HL-60 (cell line): ENCODE measurements at regions not wholly inside any gene's neighbourhood (a gene's known extent, or its start where the extent isn't known, plus 50 kb on each side); places are given as distances from the start of the nearest gene placed in this dataset.

Source experiments
- TF ChIP-seq, protein P1 (sequence below): IDR thresholded peaks from one replicate; pipeline ENCODE4 v1.5.1; 2011; ENCODE audit warnings: low read length, control low read depth, inconsistent platforms; ENCODE audit not compliant: insufficient read depth
- TF ChIP-seq, protein P2 (sequence below): IDR thresholded peaks from 2 replicates; pipeline ENCODE4 v1.6.1; 2012; ENCODE audit warnings: low read depth; ENCODE audit not compliant: insufficient replicate concordance

DNA sequence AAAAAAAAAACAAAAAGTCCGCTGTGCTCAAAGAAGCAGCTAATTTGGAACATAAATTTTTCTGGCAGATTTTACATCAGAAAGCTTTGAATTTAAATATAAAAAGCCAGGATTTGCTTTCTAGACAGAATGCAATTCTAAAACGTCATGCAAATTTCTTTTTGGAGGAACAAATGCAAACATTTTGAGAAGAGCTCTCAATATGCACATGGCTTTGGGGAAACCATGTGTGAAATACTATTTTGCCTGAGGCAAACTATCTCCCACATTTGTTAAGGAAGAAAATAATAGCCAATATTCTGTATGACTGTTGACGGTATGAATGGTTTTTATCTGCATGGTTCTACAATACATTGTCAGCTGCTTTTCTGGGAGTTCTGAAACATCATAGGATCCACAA is 320.0 kb upstream of the PSMD7 start:
- TF ChIP-seq, protein P1, sequence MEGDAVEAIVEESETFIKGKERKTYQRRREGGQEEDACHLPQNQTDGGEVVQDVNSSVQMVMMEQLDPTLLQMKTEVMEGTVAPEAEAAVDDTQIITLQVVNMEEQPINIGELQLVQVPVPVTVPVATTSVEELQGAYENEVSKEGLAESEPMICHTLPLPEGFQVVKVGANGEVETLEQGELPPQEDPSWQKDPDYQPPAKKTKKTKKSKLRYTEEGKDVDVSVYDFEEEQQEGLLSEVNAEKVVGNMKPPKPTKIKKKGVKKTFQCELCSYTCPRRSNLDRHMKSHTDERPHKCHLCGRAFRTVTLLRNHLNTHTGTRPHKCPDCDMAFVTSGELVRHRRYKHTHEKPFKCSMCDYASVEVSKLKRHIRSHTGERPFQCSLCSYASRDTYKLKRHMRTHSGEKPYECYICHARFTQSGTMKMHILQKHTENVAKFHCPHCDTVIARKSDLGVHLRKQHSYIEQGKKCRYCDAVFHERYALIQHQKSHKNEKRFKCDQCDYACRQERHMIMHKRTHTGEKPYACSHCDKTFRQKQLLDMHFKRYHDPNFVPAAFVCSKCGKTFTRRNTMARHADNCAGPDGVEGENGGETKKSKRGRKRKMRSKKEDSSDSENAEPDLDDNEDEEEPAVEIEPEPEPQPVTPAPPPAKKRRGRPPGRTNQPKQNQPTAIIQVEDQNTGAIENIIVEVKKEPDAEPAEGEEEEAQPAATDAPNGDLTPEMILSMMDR, result no peak
- TF ChIP-seq, protein P2, sequence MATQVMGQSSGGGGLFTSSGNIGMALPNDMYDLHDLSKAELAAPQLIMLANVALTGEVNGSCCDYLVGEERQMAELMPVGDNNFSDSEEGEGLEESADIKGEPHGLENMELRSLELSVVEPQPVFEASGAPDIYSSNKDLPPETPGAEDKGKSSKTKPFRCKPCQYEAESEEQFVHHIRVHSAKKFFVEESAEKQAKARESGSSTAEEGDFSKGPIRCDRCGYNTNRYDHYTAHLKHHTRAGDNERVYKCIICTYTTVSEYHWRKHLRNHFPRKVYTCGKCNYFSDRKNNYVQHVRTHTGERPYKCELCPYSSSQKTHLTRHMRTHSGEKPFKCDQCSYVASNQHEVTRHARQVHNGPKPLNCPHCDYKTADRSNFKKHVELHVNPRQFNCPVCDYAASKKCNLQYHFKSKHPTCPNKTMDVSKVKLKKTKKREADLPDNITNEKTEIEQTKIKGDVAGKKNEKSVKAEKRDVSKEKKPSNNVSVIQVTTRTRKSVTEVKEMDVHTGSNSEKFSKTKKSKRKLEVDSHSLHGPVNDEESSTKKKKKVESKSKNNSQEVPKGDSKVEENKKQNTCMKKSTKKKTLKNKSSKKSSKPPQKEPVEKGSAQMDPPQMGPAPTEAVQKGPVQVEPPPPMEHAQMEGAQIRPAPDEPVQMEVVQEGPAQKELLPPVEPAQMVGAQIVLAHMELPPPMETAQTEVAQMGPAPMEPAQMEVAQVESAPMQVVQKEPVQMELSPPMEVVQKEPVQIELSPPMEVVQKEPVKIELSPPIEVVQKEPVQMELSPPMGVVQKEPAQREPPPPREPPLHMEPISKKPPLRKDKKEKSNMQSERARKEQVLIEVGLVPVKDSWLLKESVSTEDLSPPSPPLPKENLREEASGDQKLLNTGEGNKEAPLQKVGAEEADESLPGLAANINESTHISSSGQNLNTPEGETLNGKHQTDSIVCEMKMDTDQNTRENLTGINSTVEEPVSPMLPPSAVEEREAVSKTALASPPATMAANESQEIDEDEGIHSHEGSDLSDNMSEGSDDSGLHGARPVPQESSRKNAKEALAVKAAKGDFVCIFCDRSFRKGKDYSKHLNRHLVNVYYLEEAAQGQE, result no peak
